ENCODE measurements at regions not wholly inside any gene's neighbourhood (a gene's known extent, or its start where the extent isn't known, plus 50 kb on each side); places are given as distances from the start of the nearest gene placed in this dataset.

DNA sequence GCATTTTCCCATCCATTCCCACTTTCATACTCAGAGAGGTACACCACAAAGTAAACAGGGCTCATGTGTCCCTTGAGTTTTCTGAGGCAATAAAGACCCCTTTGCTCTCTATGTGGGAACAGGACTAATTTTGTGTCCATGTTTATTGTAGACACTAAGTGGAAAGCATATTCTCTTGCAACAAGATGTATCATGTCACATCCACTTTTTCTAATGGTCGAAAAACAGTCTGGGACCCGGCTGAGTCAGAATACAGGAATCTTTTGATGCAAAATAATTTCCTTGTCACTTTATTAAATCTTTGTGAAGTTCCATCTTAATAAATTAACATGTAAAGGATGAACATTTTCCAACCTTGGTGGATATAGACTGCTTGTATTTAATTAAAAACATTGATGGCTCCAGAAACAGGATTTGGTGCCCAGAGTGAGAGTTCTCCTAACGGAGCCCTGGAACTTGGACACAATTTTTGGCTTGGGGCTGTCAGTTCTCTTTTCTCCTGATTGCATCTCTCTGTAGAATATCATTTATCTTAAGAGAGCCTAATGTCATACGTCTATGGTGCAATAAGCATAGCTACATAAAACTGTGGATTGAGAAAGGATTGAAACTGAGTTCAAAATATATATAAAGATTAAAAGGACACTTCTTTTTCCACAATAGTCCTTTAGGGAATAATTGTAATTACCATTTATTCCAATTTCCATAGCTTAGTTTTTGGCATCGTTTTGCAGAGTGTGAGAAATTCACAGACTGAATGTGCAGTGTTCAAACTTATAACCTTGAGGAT, 1116.7 kb upstream of the SEMA6A start:
- DNase-seq (ENCODE audit: low spot score) = no peak

DNA sequence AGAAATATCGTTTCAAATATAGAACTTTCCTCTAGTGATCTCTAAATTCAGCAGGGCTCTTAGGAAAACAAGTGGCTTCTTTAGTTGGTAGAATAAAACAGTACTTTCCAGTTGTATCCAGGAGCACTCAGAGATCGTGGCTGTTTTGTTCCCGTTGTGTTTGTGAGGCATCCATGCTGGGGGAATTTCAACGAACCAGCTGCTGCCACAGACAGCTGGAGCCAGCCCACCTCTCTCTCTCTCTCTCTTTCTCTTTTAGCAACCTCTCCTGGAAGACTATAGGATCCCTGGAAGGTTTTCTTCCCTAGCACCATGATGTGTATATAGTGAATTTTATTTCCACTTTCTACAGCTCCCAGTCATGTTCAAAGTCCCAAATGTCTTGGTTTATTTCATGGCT, 1116.0 kb upstream of the SEMA6A start:
- DNase-seq (ENCODE audit: low spot score) = no peak

DNA sequence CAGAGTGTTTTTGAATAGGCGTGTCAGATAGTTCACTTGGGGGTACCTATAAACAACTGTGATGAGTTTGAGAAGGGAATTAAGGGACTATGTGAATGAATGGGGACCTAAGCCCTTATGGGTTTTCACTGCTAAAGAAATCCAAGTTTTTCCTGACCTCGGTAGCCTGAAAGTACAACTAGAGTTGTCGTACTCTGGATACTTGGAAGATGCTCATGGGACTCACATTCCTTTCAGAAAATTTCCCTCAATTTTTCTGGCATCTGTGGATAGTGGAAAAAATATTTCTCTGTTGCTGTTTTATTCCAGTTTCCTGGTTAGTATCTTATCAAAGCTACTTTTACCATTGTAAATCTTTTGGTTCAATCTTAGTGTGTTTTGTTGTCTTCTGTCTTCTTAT, 1112.3 kb upstream of the SEMA6A start:
- no peak for DNase-seq (ENCODE audit: low spot score)

DNA sequence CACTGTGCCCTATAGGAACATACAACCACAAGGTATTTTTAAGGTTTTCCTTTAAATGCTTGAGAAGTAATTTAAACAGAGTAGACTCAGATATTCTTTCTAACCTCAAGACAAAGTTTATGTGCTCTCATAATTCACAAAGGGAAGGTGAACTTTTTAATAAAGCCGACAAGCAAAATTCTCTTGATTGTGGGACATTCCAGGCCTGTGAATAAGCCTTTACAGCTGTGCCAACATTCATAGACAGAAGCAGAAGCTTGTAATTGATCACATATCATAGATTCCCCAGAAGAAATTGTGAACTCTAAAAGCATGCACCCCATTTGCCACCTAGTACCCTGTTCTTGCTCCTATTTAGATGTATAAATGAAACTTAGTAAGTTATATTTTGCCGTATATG, 1107.8 kb upstream of the SEMA6A start:
- DNase-seq (ENCODE audit: low spot score) = no peak

DNA sequence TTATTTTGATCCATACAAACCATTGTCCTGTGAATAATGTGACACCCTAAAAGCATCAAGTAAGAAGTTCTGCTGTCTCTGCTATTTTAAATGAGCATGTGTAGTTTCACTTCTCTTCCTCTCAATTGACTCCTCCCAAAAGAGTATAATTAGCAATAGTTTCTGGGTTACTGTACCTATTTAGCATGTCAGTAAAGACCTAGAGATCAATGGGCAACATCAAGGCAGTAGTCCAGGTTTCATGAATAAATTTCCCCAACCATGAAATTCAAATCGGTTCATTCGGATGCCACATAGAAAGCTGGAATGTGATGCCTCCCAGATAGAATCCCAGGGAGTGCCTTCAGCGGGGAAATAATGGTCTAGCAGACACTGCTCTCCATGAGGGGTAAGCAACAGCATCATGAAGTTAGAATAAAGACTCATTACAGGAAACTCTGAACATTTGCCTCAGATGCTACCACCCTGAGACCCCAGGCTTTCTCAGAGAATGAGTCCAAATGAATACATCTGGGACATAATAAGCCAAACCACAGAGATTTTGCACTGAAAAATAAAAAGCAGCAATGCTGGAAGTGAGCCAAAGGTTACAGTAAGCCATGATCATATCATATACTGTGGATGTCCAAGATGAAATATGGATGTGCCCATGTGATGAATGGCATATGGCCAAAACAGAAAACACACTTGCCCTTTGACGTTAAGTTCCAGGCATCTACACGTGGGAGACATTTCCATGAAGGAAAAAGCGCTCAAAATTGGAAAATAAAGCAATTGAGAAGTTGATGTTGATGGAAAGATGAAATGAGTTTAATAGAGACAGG, 1107.0 kb upstream of the SEMA6A start:
- no peak for DNase-seq (ENCODE audit: low spot score)

DNA sequence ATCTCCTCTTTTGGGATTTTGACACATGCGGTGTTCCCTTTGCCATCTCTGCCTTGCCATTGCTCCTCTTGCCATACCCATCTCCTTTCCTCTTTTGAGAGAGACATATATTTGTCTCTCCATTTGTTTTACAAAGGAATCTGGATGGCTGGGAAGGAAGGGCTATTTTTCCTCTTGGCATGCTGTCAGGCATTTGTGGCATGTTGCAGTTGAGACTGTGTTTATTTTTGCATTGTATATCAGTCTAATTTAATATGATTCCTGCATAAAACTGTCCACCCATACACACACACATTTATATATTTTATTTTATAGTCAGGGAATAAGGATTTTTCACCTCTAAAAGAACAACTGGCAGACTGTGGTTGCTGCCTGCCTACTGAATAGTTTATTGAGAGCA, 1105.8 kb upstream of the SEMA6A start:
- no peak for DNase-seq (ENCODE audit: low spot score)

DNA sequence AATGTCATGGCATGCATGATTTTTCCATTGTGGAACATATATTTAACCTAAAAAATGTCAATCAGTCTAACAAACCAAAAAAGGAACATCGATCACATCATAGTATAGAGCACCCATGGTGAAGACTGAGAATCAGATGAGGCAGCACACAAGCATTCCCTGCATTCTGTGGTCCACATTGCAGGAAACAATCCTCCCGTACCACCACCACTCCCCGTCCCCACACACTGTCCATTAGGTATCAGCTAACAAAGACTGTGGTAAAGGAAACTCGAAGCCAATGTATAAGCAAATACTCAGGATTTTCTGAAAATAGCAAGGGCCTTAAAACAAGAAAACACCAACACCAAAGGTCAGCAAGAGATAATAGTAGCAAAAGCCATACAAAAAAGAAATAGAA, 1104.4 kb upstream of the SEMA6A start:
- DNase-seq (ENCODE audit: low spot score) = no peak

DNA sequence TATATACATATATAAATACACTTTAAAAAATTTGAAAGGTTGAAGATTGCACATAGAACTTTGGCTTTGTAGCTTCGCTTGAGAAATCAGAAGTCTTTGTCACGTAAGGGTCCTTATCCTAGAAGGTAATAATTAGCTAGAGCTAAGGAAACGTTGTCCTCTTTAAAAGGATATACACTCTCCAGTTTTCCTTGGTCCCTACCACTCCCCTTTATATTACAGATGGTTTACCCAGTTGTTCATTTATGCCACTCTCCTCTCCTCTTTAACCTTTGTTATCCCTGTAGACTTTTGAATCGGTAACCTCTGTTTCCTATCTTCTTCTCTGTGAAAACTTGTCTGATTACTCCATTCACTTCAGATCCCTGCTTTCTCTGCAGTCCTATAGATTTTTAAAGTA, 1101.0 kb upstream of the SEMA6A start:
- DNase-seq (ENCODE audit: low spot score) = no peak

DNA sequence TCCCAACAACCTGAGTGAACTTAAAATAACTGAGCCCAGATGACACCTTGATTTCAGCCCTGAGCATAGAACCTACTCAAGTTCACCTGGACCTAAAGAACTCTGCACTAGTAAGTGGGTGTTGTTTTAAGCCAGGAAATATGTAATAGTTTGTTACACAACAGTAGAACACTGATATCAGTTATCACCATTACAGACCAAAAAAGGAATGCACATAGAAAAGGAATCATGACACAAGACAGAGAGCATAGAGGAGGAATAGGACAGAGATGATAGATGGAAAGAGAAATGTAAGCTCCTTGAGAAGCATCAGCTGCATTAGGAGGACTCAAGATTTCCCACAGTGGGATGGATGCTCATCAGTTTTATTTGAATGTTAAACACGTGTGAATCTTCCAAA, 1096.9 kb upstream of the SEMA6A start:
- no peak for DNase-seq (ENCODE audit: low spot score)

DNA sequence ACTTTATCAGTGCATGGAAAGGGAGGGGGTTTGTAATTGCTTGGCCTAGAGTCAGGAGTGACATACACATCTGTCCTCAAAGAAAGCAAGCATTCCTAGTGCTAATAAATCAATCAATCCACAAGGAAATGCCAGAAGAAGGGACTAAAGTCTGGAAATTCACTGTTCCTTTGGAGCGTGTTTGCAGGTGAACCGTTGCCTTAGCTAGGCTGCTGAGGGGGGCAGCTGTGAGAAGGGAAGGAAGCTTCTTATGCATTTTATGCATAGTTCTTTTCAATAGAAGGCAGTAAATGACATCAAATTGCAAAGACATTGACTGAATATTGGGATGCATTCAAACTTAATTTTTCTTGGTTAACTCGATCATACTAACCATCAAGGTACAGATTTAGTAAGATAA, 1092.5 kb upstream of the SEMA6A start:
- no peak for DNase-seq (ENCODE audit: low spot score)

DNA sequence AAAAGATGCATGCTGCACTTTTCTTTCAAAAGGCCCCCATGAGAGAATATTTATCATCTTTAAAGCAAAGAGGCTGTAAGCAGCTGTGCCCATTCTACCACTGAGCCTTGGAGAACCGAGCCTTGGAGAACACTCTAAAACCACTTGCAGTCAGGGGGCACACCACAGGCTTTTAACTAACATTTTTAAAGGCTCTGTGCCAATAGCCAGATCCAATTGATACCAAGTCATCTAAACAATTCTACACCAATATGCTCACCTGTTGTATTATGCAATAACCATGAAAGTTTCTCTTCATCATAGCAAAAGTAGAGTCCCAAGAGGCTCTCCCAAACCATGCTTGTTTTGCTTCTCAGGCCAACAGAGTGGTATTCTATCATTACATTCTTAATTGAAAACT, 1090.5 kb upstream of the SEMA6A start:
- no peak for DNase-seq (ENCODE audit: low spot score)

DNA sequence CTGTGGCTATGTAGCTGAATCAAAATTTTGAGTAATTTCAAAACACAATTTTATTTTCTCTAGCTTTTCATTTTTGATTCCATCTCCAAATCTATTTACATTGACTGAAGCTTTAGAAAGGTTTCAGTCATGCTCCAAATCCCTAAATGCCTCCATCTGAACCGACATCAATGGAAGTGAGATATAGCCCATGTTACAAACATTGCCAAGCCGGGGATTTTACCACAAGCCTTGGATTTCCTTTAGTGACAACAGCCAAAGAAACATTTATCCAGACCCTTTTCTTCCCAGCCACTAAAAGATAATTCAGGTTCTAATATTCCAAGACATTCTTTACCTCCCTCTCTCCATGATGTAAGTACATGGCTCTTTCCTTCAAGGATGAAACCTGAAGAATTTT, 1087.7 kb upstream of the SEMA6A start:
- DNase-seq (ENCODE audit: low spot score) = no peak

DNA sequence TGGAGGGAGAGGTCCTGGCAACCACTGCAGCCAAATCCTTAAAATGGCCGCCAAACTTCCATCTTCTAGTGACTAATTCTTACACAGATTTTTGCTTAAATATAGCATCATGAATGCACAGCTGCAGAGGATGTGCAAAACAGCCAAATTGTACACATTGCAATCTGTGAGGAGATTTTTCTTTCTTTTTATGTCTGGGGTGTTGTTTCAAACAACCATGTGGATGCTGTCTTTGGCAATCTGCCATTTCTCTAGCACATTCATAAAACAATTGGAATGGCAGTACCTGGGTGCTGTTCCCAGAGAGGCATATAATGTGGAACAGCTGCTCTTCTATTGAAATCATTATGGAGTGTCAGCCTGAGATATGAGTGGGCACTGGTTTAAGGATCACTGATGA, 1082.9 kb upstream of the SEMA6A start:
- no peak for DNase-seq (ENCODE audit: low spot score)

DNA sequence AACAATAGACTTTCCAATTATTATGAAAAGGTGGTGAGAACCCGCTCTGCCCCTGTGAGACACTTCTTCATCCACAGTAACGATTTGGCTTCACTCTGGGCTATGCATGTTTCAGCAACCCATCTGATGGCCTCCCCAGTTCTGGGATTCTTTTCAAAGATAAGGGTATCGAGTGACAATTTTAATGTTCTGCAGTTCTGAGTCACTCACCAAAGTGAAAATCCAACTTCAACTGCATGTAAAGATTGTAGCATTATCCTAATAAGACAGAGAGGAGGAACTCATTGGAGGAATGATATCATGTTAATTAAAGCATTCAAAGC, 1078.3 kb upstream of the SEMA6A start:
- no peak for DNase-seq (ENCODE audit: low spot score)

DNA sequence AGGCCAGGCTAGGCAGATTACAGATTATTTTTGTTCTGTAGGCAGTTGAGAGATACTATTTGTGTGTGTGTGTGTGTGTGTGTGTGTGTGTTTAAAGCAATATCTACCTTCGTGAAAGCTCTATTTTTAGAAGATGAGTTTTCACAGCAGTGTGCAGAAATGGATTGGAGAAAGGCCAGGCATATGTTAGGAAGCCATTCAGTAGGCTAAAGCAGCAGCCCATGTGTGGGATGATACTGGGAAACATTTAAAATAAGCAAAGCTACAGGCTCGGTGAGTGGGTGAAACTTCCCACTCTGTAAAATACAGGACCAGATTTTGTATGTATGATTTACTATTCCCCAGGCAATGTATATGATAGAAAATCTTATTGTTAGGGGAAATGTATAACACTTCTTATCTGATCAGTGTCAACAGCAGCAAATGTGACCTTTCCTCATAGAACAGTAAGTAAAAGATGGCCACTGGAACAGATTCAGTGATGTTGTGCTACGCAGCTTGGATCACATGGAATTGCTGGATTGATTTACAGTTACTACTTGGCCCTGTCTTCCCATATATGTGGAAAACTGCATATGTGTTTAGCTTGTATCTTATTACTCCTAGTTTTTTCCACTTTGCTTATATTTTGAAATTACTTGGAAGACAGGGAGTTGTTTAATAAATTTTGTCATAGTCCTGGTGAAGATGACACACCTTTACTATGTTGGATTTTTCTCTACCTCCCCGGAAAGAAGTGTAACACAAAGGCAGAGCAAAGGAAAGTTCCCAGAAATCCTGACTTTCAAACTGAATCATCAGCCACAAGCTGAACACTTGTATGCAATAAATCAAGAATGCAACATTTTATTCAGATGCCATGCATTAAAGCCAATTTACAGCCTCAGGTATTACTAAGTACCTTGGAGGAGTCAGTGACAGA, 1077.7 kb upstream of the SEMA6A start:
- no peak for DNase-seq (ENCODE audit: low spot score)

DNA sequence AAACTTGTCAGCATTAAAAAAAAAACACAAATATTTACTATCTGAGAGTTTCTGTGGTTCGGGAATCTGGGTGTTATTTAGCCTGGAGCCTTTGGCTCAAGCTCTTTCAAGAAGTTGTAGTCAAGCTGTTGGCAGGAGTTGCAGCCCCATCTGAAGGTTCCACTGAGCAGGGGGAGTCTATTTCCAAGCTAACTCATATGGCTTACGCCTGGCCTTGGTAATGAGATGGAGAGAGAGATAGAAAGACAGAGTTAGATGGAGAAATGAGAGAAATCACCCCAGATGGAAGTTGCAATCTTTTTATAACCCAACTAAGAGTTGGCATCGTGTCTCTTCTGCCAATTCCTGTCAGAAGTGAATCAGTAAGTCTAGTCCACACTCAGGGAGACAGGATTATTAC, 1075.2 kb upstream of the SEMA6A start:
- DNase-seq (ENCODE audit: low spot score) = no peak

DNA sequence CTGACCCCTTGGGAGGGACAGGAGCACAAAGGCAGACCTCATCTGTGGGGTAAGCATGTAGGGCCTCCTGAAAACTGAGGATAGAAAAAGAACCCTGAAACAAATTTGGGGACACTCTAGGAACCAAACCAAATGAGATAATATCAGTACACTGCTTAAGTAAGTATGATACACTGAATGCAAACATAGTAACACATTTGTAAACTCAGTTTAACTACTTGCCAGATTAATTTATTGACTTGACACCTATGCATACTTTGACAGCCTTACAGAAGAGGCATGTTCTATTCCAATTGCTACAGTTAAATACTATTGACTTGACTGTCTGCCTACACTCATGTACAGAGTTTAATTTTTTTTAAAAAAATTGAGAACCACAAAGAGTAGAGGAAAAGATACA, 1070.8 kb upstream of the SEMA6A start:
- no peak for DNase-seq (ENCODE audit: low spot score)

DNA sequence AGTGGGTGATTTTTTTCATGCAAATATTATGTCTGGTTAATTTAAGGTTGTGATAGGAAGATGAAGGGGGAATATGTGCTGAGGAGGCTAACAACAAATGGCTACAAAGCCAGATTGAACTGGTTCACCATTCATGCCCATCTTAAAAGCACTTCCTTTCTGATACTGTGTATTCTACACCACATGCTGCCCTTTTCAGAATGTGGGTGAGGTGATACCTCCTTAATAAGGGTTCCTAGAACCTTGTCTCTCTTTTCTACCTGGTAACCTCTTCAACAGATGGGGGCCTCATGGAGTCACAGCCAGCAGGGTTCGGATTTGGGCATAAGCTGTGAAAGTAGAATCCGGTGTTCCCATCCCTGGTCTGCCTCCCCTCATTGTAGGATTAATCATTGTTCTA, 1064.0 kb upstream of the SEMA6A start:
- DNase-seq (ENCODE audit: low spot score) = no peak

DNA sequence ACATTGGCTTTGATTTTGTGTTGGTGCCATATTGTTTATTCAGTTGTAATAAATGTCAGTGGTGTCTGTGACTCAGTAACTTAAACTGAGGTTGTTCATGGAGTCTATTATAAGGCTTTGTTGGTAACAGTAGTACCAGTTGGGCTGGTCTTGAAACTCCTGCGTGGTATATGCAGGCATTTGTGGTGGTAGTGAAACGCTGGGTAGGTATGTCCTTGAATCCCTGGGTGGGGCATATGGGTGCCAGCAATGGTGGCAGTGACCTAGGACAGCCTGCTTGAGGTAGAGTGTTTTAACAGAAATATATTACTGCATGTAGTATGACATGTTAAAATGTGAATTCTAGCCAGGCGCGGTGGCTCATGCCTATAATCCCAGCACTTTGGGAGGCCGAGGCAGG, 1058.5 kb upstream of the SEMA6A start:
- DNase-seq (ENCODE audit: low spot score) = no peak

DNA sequence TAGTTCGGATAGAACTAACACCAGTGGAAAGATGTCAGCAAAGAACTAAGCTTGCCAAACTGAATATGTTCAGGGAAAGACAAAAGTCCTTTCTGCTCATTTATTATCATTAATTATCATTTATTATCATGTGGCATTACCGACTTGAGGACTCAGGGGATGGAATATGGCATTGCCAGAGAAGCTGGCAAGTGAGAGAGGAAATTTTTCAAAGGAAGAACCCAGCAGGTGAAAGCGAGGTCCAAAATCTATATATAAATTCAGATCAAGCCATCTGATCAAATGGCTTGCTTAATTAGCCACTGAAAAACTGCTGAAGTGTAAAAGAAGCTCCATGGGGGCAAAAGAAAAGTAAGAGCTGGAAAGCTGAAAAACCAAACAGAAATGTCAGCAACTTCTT, 1049.6 kb upstream of the SEMA6A start:
- DNase-seq (ENCODE audit: low spot score) = no peak

DNA sequence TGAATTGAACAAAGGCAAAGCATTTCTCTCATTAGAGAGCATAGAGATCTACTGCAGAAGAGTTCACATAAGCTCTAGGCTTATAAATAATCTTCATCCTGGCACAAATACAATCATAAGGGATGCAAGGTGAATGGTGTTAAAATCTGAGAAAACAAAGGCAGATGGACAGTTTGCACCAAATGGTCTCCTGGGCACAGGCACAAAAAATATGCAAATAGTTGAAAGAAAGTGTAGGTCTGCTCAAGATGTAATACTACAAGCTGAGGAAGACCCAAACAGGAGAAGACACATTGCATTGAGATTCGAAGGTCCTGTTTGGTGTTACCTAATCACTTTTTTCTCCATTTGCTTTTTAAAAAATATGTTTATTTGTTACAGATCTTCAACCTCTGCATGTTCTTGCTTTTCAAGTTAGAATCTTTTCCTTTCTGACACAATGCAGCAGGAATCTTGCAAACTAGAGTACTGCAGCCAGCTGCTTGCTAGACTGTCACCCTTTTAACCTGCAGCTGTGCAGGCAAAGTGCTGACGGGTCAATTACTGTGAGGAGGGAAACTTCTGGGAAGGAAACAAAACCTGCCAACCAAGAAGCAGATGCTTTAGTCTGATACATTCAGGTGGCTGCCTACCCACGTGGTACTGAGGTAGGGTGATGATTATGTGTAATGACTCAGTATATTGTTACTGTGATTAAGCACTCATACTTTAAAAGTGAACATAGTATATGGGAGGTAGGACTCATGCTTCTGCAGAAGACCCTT, 1048.6 kb upstream of the SEMA6A start:
- DNase-seq (ENCODE audit: low spot score) = no peak

DNA sequence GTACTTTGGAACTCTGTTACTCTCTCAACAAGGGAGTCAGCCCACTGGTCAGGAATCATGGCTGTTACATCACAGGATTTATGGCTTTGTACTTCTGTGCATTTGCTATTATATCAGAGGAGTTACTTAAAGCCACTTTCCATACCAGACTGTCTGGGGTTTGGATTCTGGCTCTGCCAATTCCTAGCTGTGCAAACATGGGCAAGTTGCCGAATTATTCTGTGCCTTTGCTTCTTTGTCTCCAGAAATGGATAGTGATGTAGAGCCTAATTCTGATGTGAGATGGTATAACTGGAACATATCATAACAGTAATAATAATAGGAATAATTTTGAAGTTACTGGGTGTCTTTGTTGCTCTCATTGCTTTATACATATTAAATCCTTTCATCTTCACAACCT, 1047.3 kb upstream of the SEMA6A start:
- DNase-seq (ENCODE audit: low spot score) = no peak
